ENCODE measurements at regions not wholly inside any gene's neighbourhood (a gene's known extent, or its start where the extent isn't known, plus 50 kb on each side); places are given as distances from the start of the nearest gene placed in this dataset.

DNA sequence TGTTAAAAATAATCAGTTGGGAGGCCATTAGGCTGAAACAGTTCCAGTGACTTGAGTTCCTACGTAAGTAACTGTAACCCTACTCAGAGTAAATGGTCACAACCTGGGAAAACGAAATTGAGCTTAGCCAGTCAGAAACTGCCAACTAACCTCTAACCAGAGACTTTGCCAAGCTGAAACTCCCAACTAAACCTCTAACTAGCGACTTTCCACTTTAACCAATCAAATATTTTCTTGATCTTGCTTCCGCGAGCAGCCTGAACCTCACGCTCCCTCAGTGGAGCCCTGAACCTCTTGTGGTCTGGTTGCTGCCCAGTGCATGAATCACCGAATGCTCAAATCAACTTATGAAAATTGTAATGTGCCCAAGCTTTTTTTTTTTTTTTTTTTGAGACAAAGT, 156.2 kb downstream of the MED10 start:
- ChIA-PET CTCF (no interaction called here), POLR2A (no interaction called here)
- no peak for ATAC-seq
- TF ChIP-seq, protein P1, sequence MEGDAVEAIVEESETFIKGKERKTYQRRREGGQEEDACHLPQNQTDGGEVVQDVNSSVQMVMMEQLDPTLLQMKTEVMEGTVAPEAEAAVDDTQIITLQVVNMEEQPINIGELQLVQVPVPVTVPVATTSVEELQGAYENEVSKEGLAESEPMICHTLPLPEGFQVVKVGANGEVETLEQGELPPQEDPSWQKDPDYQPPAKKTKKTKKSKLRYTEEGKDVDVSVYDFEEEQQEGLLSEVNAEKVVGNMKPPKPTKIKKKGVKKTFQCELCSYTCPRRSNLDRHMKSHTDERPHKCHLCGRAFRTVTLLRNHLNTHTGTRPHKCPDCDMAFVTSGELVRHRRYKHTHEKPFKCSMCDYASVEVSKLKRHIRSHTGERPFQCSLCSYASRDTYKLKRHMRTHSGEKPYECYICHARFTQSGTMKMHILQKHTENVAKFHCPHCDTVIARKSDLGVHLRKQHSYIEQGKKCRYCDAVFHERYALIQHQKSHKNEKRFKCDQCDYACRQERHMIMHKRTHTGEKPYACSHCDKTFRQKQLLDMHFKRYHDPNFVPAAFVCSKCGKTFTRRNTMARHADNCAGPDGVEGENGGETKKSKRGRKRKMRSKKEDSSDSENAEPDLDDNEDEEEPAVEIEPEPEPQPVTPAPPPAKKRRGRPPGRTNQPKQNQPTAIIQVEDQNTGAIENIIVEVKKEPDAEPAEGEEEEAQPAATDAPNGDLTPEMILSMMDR (IDR thresholded peaks at IDR 0.05): no peak
- no peaks in the 10 kb centered on the region for H3K36me3 Mint-ChIP-seq (ENCODE audit: low read depth)
- no peaks in the 10 kb centered on the region for H3K9me3 Mint-ChIP-seq
- no peaks in the 10 kb centered on the region for H3K4me1 Mint-ChIP-seq (ENCODE audit: low read depth)
- H3K27me3 Mint-ChIP-seq: no peaks in the 10 kb centered on the region
- no peak for DNase-seq
- no peak overlapping the region for H3K27ac Mint-ChIP-seq
- no peak overlapping the region for H3K4me3 Mint-ChIP-seq
- intact Hi-C loops (cut with micrococcal nuclease): no loop called here

DNA sequence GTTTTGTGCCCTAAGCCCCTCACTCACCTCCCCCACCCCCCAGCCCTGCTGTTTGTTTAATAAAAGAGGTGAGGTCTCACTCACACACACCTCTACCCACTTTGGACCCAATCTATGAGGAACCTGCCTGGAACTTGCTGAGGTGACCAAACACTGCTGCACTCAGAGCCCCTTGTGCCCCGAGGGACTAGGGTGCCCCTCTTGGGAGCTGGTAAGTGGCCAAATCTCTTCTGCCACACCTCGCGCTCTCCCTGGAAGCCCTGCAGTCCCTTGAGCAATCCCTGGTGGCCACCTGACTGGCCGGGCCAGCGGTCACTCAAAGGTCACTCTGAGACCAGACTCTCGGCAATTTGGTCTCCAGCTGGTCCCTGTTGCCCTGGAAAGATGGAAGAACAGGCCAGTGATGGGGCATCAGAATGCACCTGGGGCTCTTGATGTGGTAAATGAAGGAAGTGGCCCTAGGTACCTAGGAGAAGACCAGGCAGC, 157.2 kb downstream of the MED10 start:
- Mint-ChIP-seq H3K9me3 (no peaks in the 10 kb centered on the region), H3K4me3 (no peak overlapping the region), H3K4me1 (ENCODE audit: low read depth) (no peaks in the 10 kb centered on the region), H3K27me3 (no peaks in the 10 kb centered on the region), H3K36me3 (ENCODE audit: low read depth) (no peaks in the 10 kb centered on the region), H3K27ac (no peak overlapping the region)
- ChIA-PET POLR2A (no interaction called here), CTCF (no interaction called here)
- DNase-seq (no peak), ATAC-seq (no peak)
- intact Hi-C loops (cut with micrococcal nuclease): no loop called here
- TF ChIP-seq, protein P1 (IDR thresholded peaks at IDR 0.05): no peak

DNA sequence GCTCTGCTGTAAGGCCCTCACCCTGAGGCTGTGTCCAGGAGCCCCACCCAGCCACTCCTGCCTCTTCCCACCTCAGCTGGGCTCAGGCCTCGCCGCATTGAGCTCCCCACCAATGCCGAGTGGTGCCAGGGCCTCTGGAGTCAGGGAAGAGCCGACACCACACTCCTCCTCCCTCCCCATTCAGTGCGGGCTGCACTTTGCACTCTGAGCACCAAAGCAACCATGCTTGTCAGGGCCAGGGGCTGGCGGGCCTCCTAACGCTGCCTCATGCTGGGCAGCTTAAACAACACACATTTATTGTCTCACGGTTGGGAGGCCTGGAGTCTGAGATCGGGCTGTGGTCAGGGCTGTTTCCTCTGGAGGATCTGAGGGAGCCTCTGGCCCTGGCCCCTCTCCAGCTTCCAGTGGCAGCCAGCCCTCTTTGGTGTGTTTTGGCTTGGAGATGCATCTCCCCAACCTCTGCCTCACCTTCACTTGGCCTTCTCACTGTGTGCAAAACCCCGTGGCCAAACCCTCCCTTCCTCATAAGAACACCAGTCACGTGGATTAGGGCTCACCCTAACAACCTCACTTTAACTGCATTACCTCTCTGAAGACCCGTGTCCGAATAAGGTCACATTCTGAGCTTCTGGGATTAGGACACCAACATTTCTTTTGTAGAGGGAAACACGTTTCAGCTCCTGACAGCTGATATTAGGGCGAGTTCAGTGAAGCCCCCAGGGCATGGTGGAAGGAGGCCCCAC, 157.8 kb downstream of the MED10 start:
- no peak for DNase-seq
- Mint-ChIP-seq H3K4me3 (no peak overlapping the region), H3K27ac (no peak overlapping the region), H3K27me3 (no peaks in the 10 kb centered on the region), H3K9me3 (no peaks in the 10 kb centered on the region), H3K4me1 (ENCODE audit: low read depth) (no peaks in the 10 kb centered on the region), H3K36me3 (ENCODE audit: low read depth) (no peaks in the 10 kb centered on the region)
- POLR2A ChIA-PET: no interaction called here
- no peak for ATAC-seq
- CTCF ChIA-PET: no interaction called here
- TF ChIP-seq, protein P1 (IDR thresholded peaks at IDR 0.05): no peak
- intact Hi-C loops (cut with micrococcal nuclease): no loop called here

DNA sequence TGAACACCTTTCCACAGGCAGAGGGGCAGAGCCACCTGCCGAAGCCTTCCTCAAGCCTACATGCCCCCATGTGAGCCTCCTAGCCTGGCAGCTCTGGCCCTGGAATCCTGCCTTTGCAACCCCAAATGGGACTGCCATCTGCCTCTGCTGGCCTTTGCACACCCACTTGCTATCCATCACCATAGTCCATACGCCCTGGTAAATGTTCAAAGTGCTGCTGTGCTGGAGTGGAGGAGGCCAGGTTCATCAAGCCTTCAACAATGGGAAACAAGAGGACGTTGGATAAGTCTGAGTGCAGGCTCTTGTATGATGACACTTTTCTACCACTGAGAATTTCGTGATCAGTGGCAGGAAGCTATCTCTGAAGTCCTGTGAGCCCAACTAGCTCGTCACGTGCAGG, 159.8 kb downstream of the MED10 start:
- intact Hi-C loops (cut with micrococcal nuclease): no loop called here
- TF ChIP-seq, protein P1 (IDR thresholded peaks at IDR 0.05): no peak
- no peak overlapping the region for H3K4me3 Mint-ChIP-seq
- DNase-seq (no peak), ATAC-seq (no peak)
- no peaks in the 10 kb centered on the region for H3K36me3 Mint-ChIP-seq (ENCODE audit: low read depth)
- ChIA-PET CTCF (no interaction called here), POLR2A (interaction anchor here (0.5 kb wide), 1 partner anchor 298 kb away, joined by 3 read pairs; no protein-coding TSS in a partner anchor)
- H3K4me1 Mint-ChIP-seq (ENCODE audit: low read depth): no peaks in the 10 kb centered on the region
- no peak overlapping the region for H3K27ac Mint-ChIP-seq
- H3K27me3 Mint-ChIP-seq: no peaks in the 10 kb centered on the region
- H3K9me3 Mint-ChIP-seq: no peaks in the 10 kb centered on the region

DNA sequence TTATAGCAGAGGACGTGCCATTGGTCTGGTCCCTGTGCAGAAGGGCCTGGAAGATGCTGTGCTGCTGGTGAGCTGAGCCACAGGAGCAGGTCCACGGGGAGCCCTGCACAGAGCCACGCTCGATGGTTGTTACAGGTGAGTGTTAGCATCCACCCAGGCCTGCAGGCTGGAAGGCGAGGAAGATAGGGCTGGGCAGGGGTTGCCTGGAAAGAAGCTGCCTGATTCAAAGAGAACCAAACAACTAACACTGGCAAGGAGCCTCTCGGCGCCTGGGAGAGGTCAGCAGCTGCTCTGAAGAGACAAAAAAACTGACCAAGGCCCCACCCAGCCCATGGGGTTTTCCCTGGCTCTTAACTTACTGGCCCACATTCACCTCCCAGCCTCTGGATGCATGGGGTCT, 160.2 kb downstream of the MED10 start:
- TF ChIP-seq, protein P1 (IDR thresholded peaks at IDR 0.05): no peak
- DNase-seq (no peak), ATAC-seq (no peak)
- ChIA-PET CTCF (no interaction called here), POLR2A (interaction anchor here (0.5 kb wide), 1 partner anchor 298 kb away, joined by 3 read pairs; no protein-coding TSS in a partner anchor)
- intact Hi-C loops (cut with micrococcal nuclease): no loop called here
- Mint-ChIP-seq H3K36me3 (ENCODE audit: low read depth) (no peaks in the 10 kb centered on the region), H3K27me3 (no peaks in the 10 kb centered on the region), H3K4me1 (ENCODE audit: low read depth) (no peaks in the 10 kb centered on the region), H3K4me3 (no peak overlapping the region), H3K27ac (no peak overlapping the region), H3K9me3 (no peaks in the 10 kb centered on the region)

Measured in activated CD8-positive, alpha-beta T cell treated with anti-CD3 and anti-CD28 coated beads for 36 hours (primary cell).